Right lobe of liver (tissue), 6 donors: ENCODE measurements at regions not wholly inside any gene's neighbourhood (a gene's known extent, or its start where the extent isn't known, plus 50 kb on each side); places are given as distances from the start of the nearest gene placed in this dataset.

ENCODE experiments used
- ATAC-seq, 4 donors: fragments of 200-7000 bp; cut with Tn5 transposase; one replicate each; pipeline ENCODE4 v1.9.1; 2020; ENCODE audit warnings: mild to moderate bottlenecking in 4 of 4, moderate library complexity in 4 of 4
- DNase-seq, 3 donors: peaks; one replicate each; pipeline ENCODE4 v3.0.0-alpha.2; 2020
- H3K27ac ChIP-seq, 3 donors: fragments of 200-600 bp; one replicate each; pipeline ENCODE4 v1.8.0; 2022
- H3K27me3 ChIP-seq, 2 donors: fragments of 200-600 bp; one replicate each; pipeline ENCODE4 v1.8.0; 2022
- H3K36me3 ChIP-seq, 4 donors: fragments of 200-600 bp; sonication (generic) in 1 of 4; one replicate each; pipeline versions ENCODE4 v1.5.1 to v1.8.0; 2017 to 2022; ENCODE audit warnings: control low read depth in 1 of 4
- H3K4me1 ChIP-seq, 4 donors: fragments of 200-600 bp; sonication (generic) in 1 of 4; one replicate each; pipeline versions ENCODE4 v1.5.1 to v1.8.0; 2017 to 2022; ENCODE audit warnings: control low read depth in 1 of 4
- H3K4me3 ChIP-seq, 3 donors: fragments of 200-600 bp; one replicate each; pipeline ENCODE4 v1.8.0; 2022
- H3K9me3 ChIP-seq, 4 donors: fragments of 200-600 bp; sonication (generic) in 1 of 4; one replicate each; pipeline versions ENCODE4 v1.5.1 to v1.8.0; 2017 to 2022; ENCODE audit warnings: control low read depth in 1 of 4
- CTCF ChIP-seq, 4 donors: fragments of 200-600 bp in 3 of 4; fragments of 450-650 bp in 1 of 4; IDR thresholded peaks; one replicate each; pipeline versions ENCODE4 v1.5.1 to v1.8.0; 2016 to 2022; ENCODE audit warnings: antibody characterized with exemption in 4 of 4, mild to moderate bottlenecking in 2 of 4
- POLR2A ChIP-seq: fragments of 450-650 bp; IDR thresholded peaks from one replicate; pipeline ENCODE4 v1.6.1; 2017; ENCODE audit warnings: antibody characterized with exemption, mild to moderate bottlenecking
- WGBS: methylation state at CpG from one replicate; pipeline ENCODE4 v1.1.6; 2018; ENCODE audit warnings: low coverage, low lambda C conversion rate; ENCODE audit not compliant: insufficient coverage; ENCODE audit errors: missing lambda C conversion rate; 5-methylcytosine and 5-hydroxymethylcytosine counted together
- intact Hi-C, 2 donors: fragments of 100-400 bp; cut with DNase I; formaldehyde crosslinking; loops; one replicate each; pipeline versions ENCODE4 v1.11.2 to v1.14.1; 2022
- donor health status: DM: no; HTN: yes; CAD: no.
- donor health status: DM: no; HTN: no; CAD: no.
- donor health status: DM: no; HTN: no; CAD: no.
- donor health status: DM: no; HTN: yes; CAD: no.
- donor health status: DM: no; HTN: yes; CAD: no.

- Histone ChIP-seq H3K27ac (no peak overlapping the region), H3K4me1 (peaks cover 0 to 10% (median 3%) of the 10 kb centered on the region in 4 donors), H3K27me3 (no peaks in the 10 kb centered on the region), H3K4me3 (no peak overlapping the region), H3K36me3 (no peaks in the 10 kb centered on the region), H3K9me3 (no peaks in the 10 kb centered on the region)
- TF ChIP-seq POLR2A (no peak), CTCF (IDR thresholded peaks at IDR 0.05) (peak; percentile 28 to 43 (median 41))
- intact Hi-C loops: loop anchor here in 1 of 2 donors (10.0 kb wide), 1 partner anchor 76 kb away; the partner anchor contains the start of gene SLC39A8
- DNase-seq: no peak
- peak; percentile 83 to 93 (median 90) for ATAC-seq
- 28% methylated on average over 1 of the region's 1 CpG for WGBS
Measured at GRCh38 chr4:102420563-102421398, 75.5 kb upstream of the SLC39A8 start.

- 96% methylated on average over 2 of the region's 2 CpGs for WGBS
- DNase-seq: no peak
- Histone ChIP-seq H3K27me3 (no peaks in the 10 kb centered on the region), H3K36me3 (no peaks in the 10 kb centered on the region), H3K4me1 (peaks cover 0 to 18% (median 6%) of the 10 kb centered on the region in 4 donors), H3K27ac (no peak overlapping the region), H3K4me3 (no peak overlapping the region), H3K9me3 (no peaks in the 10 kb centered on the region)
- intact Hi-C loops: loop anchor here in 1 of 2 donors (10.0 kb wide), 1 partner anchor 78 kb away; the partner anchor contains the start of gene SLC39A8
- TF ChIP-seq POLR2A: no peak
- no peak for TF ChIP-seq CTCF (IDR thresholded peaks at IDR 0.05)
- ATAC-seq: no peak
Measured at GRCh38 chr4:102422843-102423242, 77.6 kb upstream of the SLC39A8 start.

GRCh38 chr4:102423375-102423774, 77.8 kb upstream of the NFKB1 start:
- intact Hi-C loops: loop anchor here in 1 of 2 donors (10.0 kb wide), 1 partner anchor 79 kb away; the partner anchor contains the start of gene SLC39A8
- H3K27ac ChIP-seq: no peak overlapping the region
- no peak for DNase-seq
- H3K27me3 ChIP-seq: no peaks in the 10 kb centered on the region
- H3K4me1 ChIP-seq: peaks cover 0 to 23% (median 6%) of the 10 kb centered on the region in 4 donors
- no peak overlapping the region for H3K4me3 ChIP-seq
- no peaks in the 10 kb centered on the region for H3K36me3 ChIP-seq
- H3K9me3 ChIP-seq: no peaks in the 10 kb centered on the region
- no peak for TF ChIP-seq CTCF (IDR thresholded peaks at IDR 0.05)
- TF ChIP-seq POLR2A: no peak
- no peak for ATAC-seq

- Histone ChIP-seq H3K36me3 (no peaks in the 10 kb centered on the region), H3K9me3 (no peaks in the 10 kb centered on the region), H3K27me3 (no peaks in the 10 kb centered on the region), H3K4me1 (peaks cover 0 to 27% (median 8%) of the 10 kb centered on the region in 4 donors), H3K4me3 (peak overlapping the region in 1 of 3 donors; percentile 33), H3K27ac (peak overlapping the region; percentile 3 to 70 (median 43))
- intact Hi-C loops: loop anchor here in 1 of 2 donors (10.0 kb wide), 1 partner anchor 83 kb away; the partner anchor contains the start of gene SLC39A8
- WGBS: 42% methylated on average over 3 of the region's 3 CpGs
- DNase-seq (no peak), ATAC-seq (peak; percentile 74 to 91 (median 81))
- TF ChIP-seq POLR2A (no peak), CTCF (IDR thresholded peaks at IDR 0.05) (no peak)
Measured at GRCh38 chr4:102427371-102427998, 73.7 kb upstream of the NFKB1 start.
